ENCODE measurements at regions not wholly inside any gene's neighbourhood (a gene's known extent, or its start where the extent isn't known, plus 50 kb on each side); places are given as distances from the start of the nearest gene placed in this dataset.

DNA sequence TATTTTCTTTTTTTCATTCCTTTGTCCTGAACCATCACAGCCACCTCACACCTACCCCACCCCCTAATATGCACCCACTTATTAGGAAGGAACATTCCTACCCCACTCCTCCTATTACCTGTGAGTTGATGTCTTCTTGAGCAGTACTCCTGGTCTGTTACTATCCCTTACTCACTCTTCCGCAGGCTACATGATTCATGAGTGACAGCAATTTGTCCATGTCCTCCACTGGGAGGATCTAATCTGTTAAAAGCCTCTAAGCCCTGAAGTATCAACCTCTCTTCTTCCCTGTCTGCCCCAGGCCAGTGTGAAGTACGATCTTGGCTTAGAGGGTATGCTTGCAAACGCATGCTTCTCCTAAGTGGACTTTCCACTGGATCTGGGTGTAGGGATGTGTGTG is 75.6 kb upstream of the RFX8 start:
- DNase-seq, result no peak

DNA sequence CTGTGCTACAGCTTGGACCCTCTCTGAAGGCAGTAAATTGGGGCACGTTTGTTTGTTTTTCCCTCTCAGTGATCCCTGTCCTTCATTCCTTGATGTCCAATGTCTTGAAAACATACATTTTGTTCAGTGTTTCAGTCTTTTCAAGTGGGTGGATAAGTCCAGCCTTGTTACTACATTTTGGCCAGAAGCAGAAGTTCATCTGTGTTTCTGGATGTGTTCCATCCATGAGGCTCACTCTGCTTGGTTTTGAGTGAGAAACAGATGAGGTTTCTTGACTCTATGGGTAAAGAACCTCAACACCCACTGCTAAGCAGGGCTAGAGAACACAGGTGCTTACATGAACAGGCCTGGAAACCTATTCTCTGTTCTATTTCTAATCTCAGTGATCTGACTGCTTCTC is 74.5 kb upstream of the RFX8 start:
- DNase-seq, result no peak

DNA sequence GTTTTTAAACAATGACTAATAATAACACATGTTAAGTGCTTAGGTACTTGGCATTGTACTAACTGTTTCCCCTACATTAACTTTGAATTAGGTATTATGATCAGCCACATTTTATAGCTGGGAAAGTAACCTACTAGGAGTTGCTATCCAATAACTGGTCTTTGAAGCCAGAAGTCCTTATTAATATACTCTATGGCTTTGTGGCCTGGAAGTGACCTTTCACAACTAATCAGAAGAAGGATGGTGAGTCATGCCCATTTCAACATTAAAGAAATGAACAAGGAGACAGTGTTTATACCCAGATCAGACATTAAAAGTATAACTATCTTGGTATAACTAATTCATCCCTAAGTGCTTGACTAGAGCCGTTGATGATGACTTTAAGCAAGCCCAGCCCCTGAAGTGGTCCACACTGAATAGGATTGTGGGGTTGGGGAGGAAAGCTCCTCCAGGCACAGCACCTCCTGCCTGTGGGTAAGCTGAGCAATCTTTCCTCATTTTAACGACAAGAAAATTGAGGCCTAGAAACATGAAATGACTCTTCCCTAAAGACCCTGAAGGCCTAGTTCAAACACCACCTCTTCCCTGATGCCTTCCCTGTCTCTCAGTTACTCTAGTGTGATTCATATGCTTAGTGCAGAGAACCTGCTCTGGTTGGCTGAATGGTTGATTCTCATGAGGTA is 71.6 kb upstream of the RFX8 start:
- no peak for DNase-seq

DNA sequence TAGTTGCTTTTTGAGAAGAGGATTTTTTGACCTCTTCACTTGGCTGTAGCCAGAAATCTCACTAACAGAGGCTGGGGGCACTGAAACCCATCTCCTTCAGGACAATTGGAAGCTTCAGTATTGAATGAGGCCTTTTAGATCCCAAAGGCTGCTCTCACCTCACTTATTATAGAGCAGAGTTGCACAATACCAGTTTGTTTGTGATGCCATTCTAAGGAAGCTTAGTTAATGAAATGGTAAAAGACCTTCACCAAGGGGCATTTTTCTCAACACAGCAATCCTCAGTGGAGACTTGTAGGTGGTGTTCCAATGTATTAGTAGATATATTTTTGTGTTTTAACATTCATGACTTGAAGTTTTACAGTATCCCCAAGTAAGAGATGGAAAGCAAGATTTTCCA is 71.0 kb upstream of the RFX8 start:
- no peak for DNase-seq

DNA sequence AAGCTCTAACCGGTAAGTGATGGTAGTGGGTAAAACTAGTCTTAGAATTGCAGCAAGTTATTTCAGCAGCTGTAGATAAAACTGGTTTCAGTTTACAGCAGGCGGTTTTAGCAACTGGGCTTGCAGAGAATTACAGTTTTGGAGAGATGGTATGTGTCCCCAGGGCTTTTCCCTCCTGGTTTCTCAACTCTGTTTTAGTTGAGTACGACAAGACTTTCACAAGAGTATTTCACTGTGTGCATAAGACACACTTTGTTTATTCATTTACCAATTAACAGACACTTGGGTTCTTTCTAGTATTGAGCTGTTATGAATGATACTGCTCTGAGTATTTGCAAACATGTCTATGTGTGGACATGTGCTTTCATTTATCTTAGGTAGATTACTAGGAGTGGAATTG is 65.6 kb upstream of the RFX8 start:
- no peak for DNase-seq

DNA sequence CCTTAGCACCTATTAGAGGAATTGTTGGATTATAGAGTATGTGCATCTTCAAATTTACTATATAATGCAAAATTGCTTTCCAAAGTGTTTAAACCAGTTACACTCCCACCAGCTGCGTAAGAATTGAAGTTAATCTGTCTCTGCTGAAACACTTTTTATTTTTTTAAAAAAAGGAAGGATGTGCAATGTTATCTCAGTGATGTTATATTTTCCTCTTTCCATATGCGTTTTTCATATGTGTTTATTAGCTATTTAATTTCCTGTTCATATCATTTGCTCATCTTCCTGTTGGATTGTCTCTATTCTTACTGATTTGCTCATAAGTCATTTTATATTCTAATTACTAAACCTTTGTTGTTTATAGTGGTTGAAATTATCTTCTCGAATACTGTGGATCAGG is 63.2 kb upstream of the RFX8 start:
- DNase-seq, result no peak

DNA sequence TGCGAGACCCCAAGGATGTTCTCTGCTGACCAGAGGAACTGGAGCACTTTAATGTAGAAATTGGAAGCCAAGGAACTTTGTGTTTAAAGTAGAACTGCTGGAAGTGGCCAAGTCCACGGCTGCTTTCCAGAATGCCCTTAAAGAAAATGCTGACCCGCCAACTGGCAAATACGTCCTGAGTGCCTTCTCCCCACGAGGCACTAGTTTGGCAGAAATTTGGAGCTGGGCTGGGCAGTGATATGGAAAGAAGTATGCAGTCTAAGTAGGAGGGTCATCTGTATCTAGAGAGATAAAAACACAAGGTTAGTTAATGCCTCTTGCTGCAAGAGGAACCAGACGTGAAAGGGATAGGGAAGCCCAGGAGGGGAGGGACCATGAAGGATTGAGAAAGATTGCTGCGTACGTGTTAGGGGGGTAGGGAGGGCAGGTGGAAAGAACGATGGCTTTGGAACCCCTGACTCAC is 59.3 kb upstream of the RFX8 start:
- no peak for DNase-seq

DNA sequence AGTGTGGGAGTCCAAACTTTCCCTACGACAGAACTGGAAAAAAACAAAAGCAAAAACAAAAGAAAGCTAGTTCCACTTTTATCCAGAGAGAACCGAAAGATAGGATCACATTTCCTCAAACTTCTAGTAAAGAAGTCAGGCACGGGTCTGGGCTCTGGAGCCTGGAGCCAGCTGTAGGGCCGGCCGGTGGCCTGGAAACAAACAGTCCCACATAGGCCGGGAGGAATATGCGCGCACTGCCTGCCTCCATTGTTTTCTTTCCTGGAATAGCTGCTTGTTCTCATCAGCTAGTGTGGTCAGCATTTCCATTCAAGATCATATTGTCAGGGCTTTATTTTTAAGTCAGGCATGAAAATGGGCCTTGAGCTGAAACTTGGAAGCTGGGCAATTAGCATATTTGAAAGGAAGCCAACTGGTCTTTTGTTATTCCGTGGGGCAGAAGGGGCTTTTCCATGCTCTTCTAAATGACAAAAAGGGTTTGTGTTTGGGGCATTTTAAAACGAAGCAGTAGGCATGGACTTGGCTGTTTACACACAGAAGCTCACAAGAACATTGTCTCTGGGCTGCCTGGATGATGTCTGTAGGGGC is 58.7 kb upstream of the RFX8 start:
- DNase-seq, result no peak

DNA sequence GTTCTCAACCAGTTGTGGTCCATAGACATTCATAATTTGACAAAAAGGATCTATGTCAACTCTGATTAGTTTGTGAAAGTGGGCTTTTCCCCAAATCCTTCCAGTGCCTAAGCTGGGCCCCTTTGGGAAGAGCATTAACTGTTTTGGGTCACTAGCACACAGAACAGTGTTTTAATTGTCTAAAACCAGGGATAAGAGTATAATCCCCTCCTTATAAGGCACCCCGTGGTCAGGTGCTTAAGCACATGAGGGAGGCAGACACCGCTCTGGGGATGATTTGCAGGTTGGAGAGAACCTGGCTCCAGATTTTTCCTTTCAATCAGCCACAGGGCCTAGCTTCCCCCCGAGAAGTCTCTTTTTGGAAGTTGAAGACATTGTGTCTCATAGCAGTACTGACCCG is 53.6 kb upstream of the RFX8 start:
- no peak for DNase-seq

DNA sequence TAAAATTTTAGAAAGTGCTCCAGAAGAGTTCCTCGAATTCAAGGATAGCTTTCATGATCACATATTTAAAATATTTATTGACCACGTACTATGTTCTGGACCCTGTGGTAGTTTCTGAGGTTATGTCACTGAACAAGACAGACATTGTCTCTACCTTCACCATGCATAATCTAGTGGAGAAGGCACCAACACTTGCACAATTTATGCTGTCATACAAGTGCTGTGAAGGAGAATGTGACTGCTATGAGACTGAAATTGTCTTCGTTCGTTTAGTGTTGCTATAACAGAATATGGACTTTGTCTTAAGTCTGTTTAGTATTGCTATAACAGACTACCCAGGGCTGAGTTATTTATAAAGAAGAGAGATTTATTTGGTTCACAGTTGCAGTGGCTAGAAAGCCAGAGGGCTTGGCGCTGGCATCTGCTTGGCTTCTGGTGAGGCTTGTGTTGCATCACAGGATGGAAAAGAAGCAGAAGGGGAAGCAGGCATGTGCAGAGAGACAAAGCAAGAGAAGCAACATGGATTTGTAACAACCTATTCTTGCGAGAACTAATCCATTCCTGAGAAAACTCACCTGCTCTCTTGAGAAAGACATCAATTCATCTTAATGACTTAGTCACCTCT is 50.0 kb upstream of the RFX8 start:
- DNase-seq, result no peak
